Spleen (tissue), 11 donors: ENCODE measurements at regions not wholly inside any gene's neighbourhood (a gene's known extent, or its start where the extent isn't known, plus 50 kb on each side); places are given as distances from the start of the nearest gene placed in this dataset.

Experiments used
- DNase-seq: peaks from one replicate; pipeline ENCODE4 v3.0.0-alpha.2; 2020
- H3K27ac ChIP-seq, 8 donors: fragments of 200-600 bp; sonication (generic) in 7 of 8; 1 replicate in 4 of 8; 2 replicates in 4 of 8; pipeline versions ENCODE4 v1.5.0 to v1.8.0; 2016 to 2021; ENCODE audit warnings: inconsistent platforms in 4 of 8, mild to moderate bottlenecking in 4 of 8, moderate library complexity in 1 of 8
- H3K27me3 ChIP-seq, 7 donors: fragments of 200-600 bp; sonication (generic) in 6 of 7; replicated peaks in 1 of 7; 1 replicate in 4 of 7; 2 replicates in 3 of 7; pipeline versions ENCODE4 v1.5.0 to v1.8.0; 2016 to 2021; ENCODE audit warnings: inconsistent platforms in 3 of 7, mild to moderate bottlenecking in 1 of 7
- H3K36me3 ChIP-seq, 6 donors: fragments of 200-600 bp; sonication (generic) in 5 of 6; 1 replicate in 4 of 6; 2 replicates in 2 of 6; pipeline versions ENCODE4 v1.5.0 to v1.8.0; 2016 to 2021; ENCODE audit warnings: inconsistent platforms in 2 of 6
- H3K4me1 ChIP-seq, 6 donors: fragments of 200-600 bp; sonication (generic) in 5 of 6; 1 replicate in 3 of 6; 2 replicates in 3 of 6; pipeline versions ENCODE4 v1.5.0 to v1.8.0; 2016 to 2021; ENCODE audit warnings: inconsistent platforms in 3 of 6
- H3K4me3 ChIP-seq, 8 donors: fragments of 200-600 bp; sonication (generic) in 7 of 8; 1 replicate in 4 of 8; 2 replicates in 4 of 8; pipeline versions ENCODE4 v1.5.0 to v1.8.0; 2016 to 2021; ENCODE audit warnings: inconsistent platforms in 4 of 8, mild to moderate bottlenecking in 4 of 8, moderate library complexity in 2 of 8
- H3K9me3 ChIP-seq, 8 donors: fragments of 200-600 bp; sonication (generic) in 7 of 8; 1 replicate in 4 of 8; 2 replicates in 4 of 8; pipeline versions ENCODE4 v1.5.0 to v1.8.0; 2016 to 2021; ENCODE audit warnings: inconsistent platforms in 4 of 8
- CTCF ChIP-seq, 11 experiments: fragments of 200-600 bp in 7 of 11; fragments of 450-650 bp in 4 of 11; sonication (generic) in 4 of 11; IDR thresholded peaks in 8 of 11; conservative IDR thresholded peaks in 3 of 11; 1 replicate in 7 of 11; 2 replicates in 4 of 11; pipeline versions ENCODE4 v1.4.0 to v1.8.0; 2016 to 2021; ENCODE audit warnings: antibody characterized with exemption in 11 of 11, inconsistent platforms in 4 of 11, mild to moderate bottlenecking in 1 of 11
- POLR2A ChIP-seq, 3 donors: fragments of 450-650 bp; IDR thresholded peaks; one replicate each; pipeline ENCODE4 v1.5.1; 2017; ENCODE audit warnings: antibody characterized with exemption in 3 of 3, mild to moderate bottlenecking in 1 of 3
- POLR2AphosphoS5 ChIP-seq, 3 donors: sonication (generic); formaldehyde crosslinking; IDR thresholded peaks; one replicate each; pipeline ENCODE4 v1.5.1; 2017; ENCODE audit warnings: antibody characterized with exemption in 3 of 3
- WGBS, 5 donors: extraction: QIAGEN DNeasy Blood & Tissue Kit in 3 of 5; methylation state at CpG; one replicate each; pipeline versions ENCODE4 v1.1.5 to v1.1.7; 2013 to 2018; 5-methylcytosine and 5-hydroxymethylcytosine counted together
- intact Hi-C: fragments of 100-400 bp; cut with DNase I; formaldehyde crosslinking; loops from one replicate; pipeline ENCODE4 v1.15.0; 2023; ENCODE audit warnings: low total_unique reads
- donor health status: healthy with polysubstance abuse.
- donor health status: DM: no; HTN: no; CAD: no; lungs with moderate emphysema.
- donor health status: DM: no; HTN: no; CAD: no.
- donor health status: Bipolar disorder and iron deficiency.
- donor health status: healthy.
- donor health status: DM: no; HTN: no; CAD: no.
- donor health status: DM: yes; HTN: yes; CAD: no.

GRCh38 chr12:107330831-107331431, 237.6 kb upstream of the CRY1 start:
- no peak for DNase-seq

GRCh38 chr12:107331471-107331870, 238.1 kb upstream of the CRY1 start:
- H3K9me3 ChIP-seq, result no peaks in the 10 kb centered on the region
- DNase-seq, result no peak
- no peak overlapping the region for H3K4me3 ChIP-seq
- peaks cover 0 to 47% (median 3%) of the 10 kb centered on the region in 7 donors for H3K27me3 ChIP-seq
- no peaks in the 10 kb centered on the region for H3K36me3 ChIP-seq
- WGBS, 5 donors, result 81 to 95% (median 85%) methylated on average over 8 to 9 of the region's 9 CpGs
- peaks cover 0 to 11% (median 0%) of the 10 kb centered on the region in 6 donors for H3K4me1 ChIP-seq
- intact Hi-C loops, result no loop called here
- H3K27ac ChIP-seq, result no peak overlapping the region
- no peak for TF ChIP-seq CTCF (IDR thresholded peaks at IDR 0.05 in 8 of 11, conservative IDR thresholded peaks at IDR 0.05 in 3 of 11)
- no peak for TF ChIP-seq POLR2A (IDR thresholded peaks at IDR 0.05)
- TF ChIP-seq POLR2AphosphoS5 (IDR thresholded peaks at IDR 0.05), result no peak

More at GRCh38 chr12:107330831-107331431, 237.6 kb upstream of the CRY1 start:
- H3K27me3 ChIP-seq, result peaks cover 0 to 51% (median 3%) of the 10 kb centered on the region in 7 donors
- TF ChIP-seq CTCF (IDR thresholded peaks at IDR 0.05 in 8 of 11, conservative IDR thresholded peaks at IDR 0.05 in 3 of 11), result no peak
- TF ChIP-seq POLR2AphosphoS5 (IDR thresholded peaks at IDR 0.05), result no peak
- no peak for TF ChIP-seq POLR2A (IDR thresholded peaks at IDR 0.05)
- peaks cover 0 to 11% (median 0%) of the 10 kb centered on the region in 6 donors for H3K4me1 ChIP-seq
- H3K36me3 ChIP-seq, result no peaks in the 10 kb centered on the region
- no peaks in the 10 kb centered on the region for H3K9me3 ChIP-seq
- no peak overlapping the region for H3K27ac ChIP-seq
- 35 to 47% (median 43%) methylated on average over 8 of the region's 8 CpGs for WGBS, 5 donors
- intact Hi-C loops, result no loop called here
- no peak overlapping the region for H3K4me3 ChIP-seq

- H3K4me1 ChIP-seq, result peaks cover 0 to 11% (median 0%) of the 10 kb centered on the region in 6 donors
- intact Hi-C loops, result no loop called here
- TF ChIP-seq POLR2AphosphoS5 (IDR thresholded peaks at IDR 0.05) (no peak), POLR2A (IDR thresholded peaks at IDR 0.05) (no peak), CTCF (IDR thresholded peaks at IDR 0.05 in 8 of 11, conservative IDR thresholded peaks at IDR 0.05 in 3 of 11) (no peak)
- 68 to 86% (median 78%) methylated on average over 11 of the region's 11 CpGs for WGBS, 5 donors
- H3K36me3 ChIP-seq, result no peaks in the 10 kb centered on the region
- H3K27me3 ChIP-seq, result peaks cover 0 to 45% (median 3%) of the 10 kb centered on the region in 7 donors
- no peak for DNase-seq
- H3K9me3 ChIP-seq, result no peaks in the 10 kb centered on the region
- no peak overlapping the region for H3K4me3 ChIP-seq
- H3K27ac ChIP-seq, result no peak overlapping the region
These were observed 238.6 kb upstream of the CRY1 start for GRCh38 chr12:107331912-107332311.

GRCh38 chr12:107332743-107333142, 239.4 kb upstream of the CRY1 start:
- Histone ChIP-seq H3K4me1 (peaks cover 0 to 11% (median 0%) of the 10 kb centered on the region in 6 donors), H3K4me3 (no peak overlapping the region), H3K27me3 (peaks cover 0 to 46% (median 3%) of the 10 kb centered on the region in 7 donors), H3K9me3 (no peaks in the 10 kb centered on the region), H3K27ac (no peak overlapping the region), H3K36me3 (no peaks in the 10 kb centered on the region)
- 74 to 87% (median 74%) methylated on average over 4 of the region's 4 CpGs for WGBS, 5 donors
- TF ChIP-seq POLR2A (IDR thresholded peaks at IDR 0.05) (no peak), POLR2AphosphoS5 (IDR thresholded peaks at IDR 0.05) (no peak), CTCF (IDR thresholded peaks at IDR 0.05 in 8 of 11, conservative IDR thresholded peaks at IDR 0.05 in 3 of 11) (no peak)
- DNase-seq, result no peak
- intact Hi-C loops, result no loop called here
